Right cardiac atrium (tissue), 5 donors: ENCODE measurements at regions not wholly inside any gene's neighbourhood (a gene's known extent, or its start where the extent isn't known, plus 50 kb on each side); places are given as distances from the start of the nearest gene placed in this dataset.
"Not testable (repeated sequence)": the region's sequence is repeated elsewhere in the genome, so short reads cannot be mapped to it uniquely, and the experiment has no call there.

Source experiments
- ATAC-seq, 2 donors: fragments of 200-7000 bp; cut with Tn5 transposase; one replicate each; pipeline versions ENCODE4 v1.8.0 to v1.9.1; 2020; ENCODE audit warnings: moderate library complexity in 2 of 2, mild to moderate bottlenecking in 1 of 2
- DNase-seq, 3 donors: peaks; one replicate each; pipeline ENCODE4 v3.0.0-alpha.2; 2020
- H3K27ac ChIP-seq: one replicate; pipeline ENCODE4 v1.5.1; 2013; ENCODE audit warnings: mild to moderate bottlenecking, low read length, control low read depth, moderate library complexity
- H3K27me3 ChIP-seq: one replicate; pipeline ENCODE4 v1.6.1; 2013; ENCODE audit not compliant: control insufficient read depth, insufficient read depth
- H3K4me1 ChIP-seq: one replicate; pipeline ENCODE4 v1.6.1; 2013; ENCODE audit warnings: low read length; ENCODE audit not compliant: control insufficient read depth, insufficient read depth
- H3K4me3 ChIP-seq: one replicate; pipeline ENCODE4 v1.5.1; 2013; ENCODE audit warnings: low read length, control low read depth
- H3K9me3 ChIP-seq: one replicate; pipeline ENCODE4 v1.6.1; 2013; ENCODE audit warnings: low read length; ENCODE audit not compliant: control insufficient read depth
- WGBS: extraction: QIAGEN DNeasy Blood & Tissue Kit; methylation state at CpG from one replicate; pipeline ENCODE4 v1.1.7; 2013; 5-methylcytosine and 5-hydroxymethylcytosine counted together
- intact Hi-C, 4 donors: fragments of 100-400 bp; cut with DNase I; formaldehyde crosslinking; loops; one replicate each; pipeline versions ENCODE4 v1.11.0 to v1.14.0; 2022 to 2023
- donor health status: healthy with polysubstance abuse.
- donor health status: DM: no; HTN: yes; CAD: no.
- donor health status: DM: no; HTN: no; CAD: no.
- donor health status: DM: no; HTN: yes; CAD: no; lungs with severe emphysema.
- donor health status: DM: yes; HTN: yes; CAD: no.

DNA sequence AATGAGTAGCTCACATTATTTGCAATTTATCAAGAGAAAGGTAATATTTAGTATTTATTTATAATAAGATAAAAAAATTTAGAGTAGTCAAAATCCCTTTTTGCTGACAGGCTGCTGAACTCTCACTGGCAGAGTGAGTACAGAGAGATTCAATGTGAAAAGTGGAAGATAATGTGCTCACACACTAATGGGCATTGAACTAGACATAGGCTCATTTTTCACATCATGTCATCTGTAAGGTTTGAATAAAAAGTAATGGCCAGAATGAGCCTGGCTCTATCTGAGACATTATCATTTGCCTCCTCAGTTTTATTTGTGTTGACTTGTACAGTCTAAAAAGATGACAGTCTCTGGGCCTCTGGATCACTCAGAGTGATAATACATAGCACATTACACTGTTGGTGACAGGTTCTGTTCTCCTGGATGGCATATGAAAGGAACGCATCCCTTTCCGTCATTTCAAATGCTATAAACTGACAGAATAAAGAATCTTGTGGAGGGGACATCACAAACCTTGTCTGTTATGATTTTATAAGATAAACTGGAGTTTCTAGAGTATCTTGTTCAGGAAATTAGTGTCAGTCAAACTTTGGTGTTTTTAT lies 812.9 kb downstream of the NR4A2 start:
- ATAC-seq (no peak), DNase-seq (no peak)
- no peak overlapping the region for H3K27ac ChIP-seq
- no peaks in the 10 kb centered on the region for H3K27me3 ChIP-seq
- intact Hi-C loops = no loop called here
- no peaks in the 10 kb centered on the region for H3K9me3 ChIP-seq
- H3K4me3 ChIP-seq = no peak overlapping the region
- no peaks in the 10 kb centered on the region for H3K4me1 ChIP-seq
- 64% methylated on average over 2 of the region's 2 CpGs for WGBS

DNA sequence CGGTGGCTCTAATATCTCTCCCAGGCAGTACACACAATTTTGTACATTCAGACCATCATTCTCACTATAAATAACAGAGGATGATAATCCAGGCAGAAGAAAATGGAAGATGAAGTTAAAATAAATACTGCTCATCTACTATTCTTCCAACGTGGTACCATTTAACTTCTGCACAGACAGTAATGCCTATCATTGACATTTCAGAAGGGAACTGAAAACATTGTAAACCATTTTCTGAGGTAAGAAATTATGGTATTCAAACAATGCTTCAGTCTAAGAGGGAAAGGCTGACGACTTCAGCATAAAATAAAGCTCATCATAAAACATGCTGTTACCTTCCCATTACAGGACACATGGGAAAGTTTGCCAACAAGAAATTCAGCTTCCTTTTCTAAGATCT lies 814.4 kb downstream of the NR4A2 start:
- ATAC-seq = no peak
- no peaks in the 10 kb centered on the region for H3K27me3 ChIP-seq
- 54% methylated on average over 3 of the region's 3 CpGs for WGBS
- no peak overlapping the region for H3K4me3 ChIP-seq
- intact Hi-C loops = no loop called here
- no peaks in the 10 kb centered on the region for H3K9me3 ChIP-seq
- DNase-seq = no peak
- H3K27ac ChIP-seq = no peak overlapping the region
- no peaks in the 10 kb centered on the region for H3K4me1 ChIP-seq

DNA sequence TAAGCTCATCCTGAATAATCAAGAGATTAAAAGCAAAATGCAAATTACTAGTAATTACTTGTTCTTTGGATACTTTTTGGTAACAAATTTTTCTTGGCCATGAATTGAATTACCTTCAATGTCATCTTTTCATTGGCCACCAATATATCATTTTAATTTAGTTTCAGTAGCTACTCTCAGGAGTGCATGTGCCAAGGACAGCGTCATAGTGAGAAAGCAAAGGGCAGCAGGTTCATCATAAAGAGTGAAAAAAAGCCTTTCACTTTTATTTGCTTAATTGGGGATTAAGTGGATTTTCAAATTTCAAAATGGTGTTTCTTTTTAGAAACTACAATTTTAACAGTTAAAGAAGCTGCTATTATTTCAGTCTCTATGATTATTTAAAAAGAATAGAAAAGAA lies 815.2 kb downstream of the NR4A2 start:
- intact Hi-C loops = no loop called here
- ATAC-seq (no peak), DNase-seq (no peak)
- WGBS = 72% methylated on average over 1 of the region's 1 CpG
- Histone ChIP-seq H3K9me3 (no peaks in the 10 kb centered on the region), H3K27me3 (no peaks in the 10 kb centered on the region), H3K27ac (no peak overlapping the region), H3K4me1 (no peaks in the 10 kb centered on the region), H3K4me3 (no peak overlapping the region)

DNA sequence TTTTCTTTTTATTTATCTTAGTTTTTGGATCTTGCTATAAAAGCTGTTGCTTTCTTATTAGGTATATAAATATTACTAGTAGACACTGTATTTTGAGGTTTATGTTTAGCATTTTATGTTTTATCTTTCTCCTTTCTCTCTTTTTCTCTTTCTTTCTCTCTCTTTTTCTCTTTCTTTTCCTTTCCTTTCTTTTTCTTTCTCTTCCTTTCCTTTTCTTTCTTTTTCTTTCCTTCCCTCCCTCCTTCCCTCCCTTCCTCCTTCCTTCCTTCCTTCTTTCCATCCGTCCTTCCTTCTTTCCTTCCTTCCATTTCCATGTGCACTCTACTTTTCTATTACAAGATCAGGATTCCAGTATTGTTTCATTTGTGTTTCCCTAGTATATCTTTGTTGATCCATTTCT lies 814.8 kb downstream of the KCNJ3 start:
- intact Hi-C loops = no loop called here
- Histone ChIP-seq H3K27ac (no peak overlapping the region), H3K4me1 (no peaks in the 10 kb centered on the region), H3K27me3 (no peaks in the 10 kb centered on the region), H3K4me3 (no peak overlapping the region), H3K9me3 (no peaks in the 10 kb centered on the region)
- 67% methylated on average over 1 of the region's 1 CpG for WGBS
- no peak for ATAC-seq
- DNase-seq = no peak

DNA sequence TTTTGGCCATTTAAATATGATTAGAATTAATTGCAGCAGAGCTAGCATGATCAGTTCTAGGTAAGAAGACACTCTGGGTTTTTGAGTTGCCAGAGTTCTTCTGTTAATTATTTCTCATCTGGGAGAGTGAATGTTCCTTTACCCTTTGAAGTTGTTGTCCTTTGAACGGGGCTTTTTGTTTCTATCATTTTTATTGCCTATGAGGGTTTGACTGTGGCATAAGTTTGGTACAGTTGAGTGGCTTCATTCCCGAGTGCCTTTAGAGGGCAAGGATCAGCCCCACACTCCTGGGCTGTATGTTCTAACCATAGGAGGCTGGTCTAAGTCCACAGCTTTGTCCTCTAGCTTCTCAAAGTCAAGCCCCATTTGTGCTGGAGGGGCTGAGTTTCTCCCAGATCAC lies 804.3 kb downstream of the KCNJ3 start:
- Histone ChIP-seq H3K9me3 (no peaks in the 10 kb centered on the region), H3K4me3 (no peak overlapping the region), H3K4me1 (no peaks in the 10 kb centered on the region), H3K27me3 (no peaks in the 10 kb centered on the region), H3K27ac (no peak overlapping the region)
- DNase-seq (no peak), ATAC-seq (no peak)
- WGBS = 66% methylated on average over 2 of the region's 2 CpGs
- intact Hi-C loops = no loop called here

DNA sequence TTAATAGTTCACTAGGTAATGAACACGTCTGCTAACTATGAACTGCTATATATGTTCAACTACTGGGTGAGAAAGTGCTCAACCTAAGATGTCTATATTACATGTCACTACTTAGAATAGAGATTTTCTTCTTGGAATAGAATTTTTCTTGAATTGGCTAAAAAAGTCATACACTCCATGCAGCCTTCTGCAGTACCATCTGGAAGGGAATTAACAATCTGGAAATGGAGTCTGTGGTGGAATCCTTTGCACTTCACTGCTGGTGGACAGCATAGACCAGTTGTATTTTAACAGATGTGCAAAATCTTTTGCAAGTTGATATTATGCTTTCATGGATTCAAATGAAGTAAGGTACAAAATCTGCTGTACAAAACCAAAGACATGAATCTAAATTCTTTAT lies 799.6 kb downstream of the KCNJ3 start:
- intact Hi-C loops = no loop called here
- WGBS = 69% methylated on average over 1 of the region's 1 CpG

DNA sequence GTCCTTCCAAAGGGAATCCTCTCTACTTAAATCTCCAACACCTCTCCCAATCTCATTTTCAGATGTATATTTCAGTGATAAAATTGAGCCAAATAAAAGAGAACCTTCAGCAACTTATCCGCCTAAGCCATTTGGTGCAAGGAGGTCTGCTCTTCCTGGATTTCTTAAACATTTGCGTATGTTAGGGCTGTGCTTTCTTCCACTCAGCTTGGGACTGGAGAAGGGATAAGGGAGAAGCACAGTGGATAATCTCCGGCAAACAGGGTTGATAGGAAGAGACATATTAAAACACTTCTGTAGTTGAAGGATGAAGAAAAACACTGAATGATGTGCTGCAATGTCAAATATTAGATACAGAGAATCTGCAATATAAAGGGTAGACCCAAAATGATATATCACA lies 796.2 kb downstream of the KCNJ3 start:
- ATAC-seq (no peak), DNase-seq (no peak)
- Histone ChIP-seq H3K27me3 (no peaks in the 10 kb centered on the region), H3K9me3 (no peaks in the 10 kb centered on the region), H3K4me3 (no peak overlapping the region), H3K27ac (no peak overlapping the region), H3K4me1 (no peaks in the 10 kb centered on the region)
- 49% methylated on average over 3 of the region's 3 CpGs for WGBS
- intact Hi-C loops = no loop called here

More for the DNA sequence above, 799.6 kb downstream of the KCNJ3 start:
- Histone ChIP-seq H3K4me3 (no peak overlapping the region), H3K27ac (no peak overlapping the region), H3K9me3 (no peaks in the 10 kb centered on the region), H3K4me1 (no peaks in the 10 kb centered on the region), H3K27me3 (no peaks in the 10 kb centered on the region)
- ATAC-seq (no peak), DNase-seq (no peak)

DNA sequence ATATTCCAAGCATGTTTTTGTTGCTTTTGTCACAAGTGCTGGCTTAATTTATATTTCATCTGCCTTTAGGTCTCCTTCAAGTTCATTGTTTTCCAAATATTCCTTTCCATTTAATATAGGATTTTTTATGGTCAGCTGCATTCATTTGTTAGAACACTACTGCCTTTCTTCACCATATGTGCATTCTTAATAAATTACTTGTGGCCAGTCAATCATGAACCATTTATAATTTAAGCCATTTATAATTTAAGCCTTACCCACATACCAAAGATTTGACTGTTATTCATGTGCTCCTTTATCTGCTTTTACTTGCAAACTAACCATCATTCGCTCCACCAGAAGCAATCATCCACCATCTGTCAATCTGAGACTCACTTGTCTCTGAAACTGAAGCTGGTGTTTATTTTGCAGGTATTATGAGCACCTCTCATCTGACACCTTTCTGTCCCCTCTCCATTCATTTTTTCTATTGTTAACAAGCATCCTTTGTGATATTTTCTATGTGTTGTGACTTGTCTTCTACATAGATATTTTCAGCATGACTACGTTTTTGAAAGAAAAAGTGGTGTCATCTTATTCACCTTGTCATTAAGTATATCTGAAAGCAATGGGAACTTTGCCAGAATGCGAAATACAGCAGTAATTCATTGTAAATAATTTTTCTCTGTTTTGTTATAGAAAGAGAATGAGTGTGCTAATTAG lies 786.8 kb downstream of the KCNJ3 start:
- Histone ChIP-seq H3K4me3 (no peak overlapping the region), H3K27me3 (no peaks in the 10 kb centered on the region), H3K9me3 (no peaks in the 10 kb centered on the region), H3K4me1 (no peaks in the 10 kb centered on the region), H3K27ac (no peak overlapping the region)
- ATAC-seq = no peak
- no peak for DNase-seq
- intact Hi-C loops = no loop called here
- WGBS = 68% methylated on average over 3 of the region's 3 CpGs

DNA sequence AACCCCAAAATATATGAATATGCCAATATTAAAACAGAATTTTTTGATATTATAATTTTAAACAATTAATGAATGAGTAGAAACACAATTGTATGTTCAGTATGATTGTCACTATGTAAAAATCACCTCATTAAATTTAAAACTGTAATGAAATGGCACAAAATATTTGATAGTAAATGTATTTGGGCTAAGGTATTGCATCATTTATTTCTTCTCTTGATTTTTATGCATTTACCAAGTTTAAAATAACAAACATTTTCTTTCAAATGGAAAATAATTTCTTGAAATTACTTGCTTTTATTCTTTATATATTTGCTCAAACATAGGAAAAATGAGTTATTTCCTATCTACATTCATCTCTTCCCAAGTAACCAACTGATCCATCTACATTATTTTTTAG lies 782.6 kb downstream of the KCNJ3 start:
- Histone ChIP-seq H3K4me3 (no peak overlapping the region), H3K4me1 (no peaks in the 10 kb centered on the region), H3K27ac (no peak overlapping the region), H3K9me3 (no peaks in the 10 kb centered on the region), H3K27me3 (no peaks in the 10 kb centered on the region)
- ATAC-seq = no peak
- DNase-seq = no peak
- intact Hi-C loops = no loop called here

DNA sequence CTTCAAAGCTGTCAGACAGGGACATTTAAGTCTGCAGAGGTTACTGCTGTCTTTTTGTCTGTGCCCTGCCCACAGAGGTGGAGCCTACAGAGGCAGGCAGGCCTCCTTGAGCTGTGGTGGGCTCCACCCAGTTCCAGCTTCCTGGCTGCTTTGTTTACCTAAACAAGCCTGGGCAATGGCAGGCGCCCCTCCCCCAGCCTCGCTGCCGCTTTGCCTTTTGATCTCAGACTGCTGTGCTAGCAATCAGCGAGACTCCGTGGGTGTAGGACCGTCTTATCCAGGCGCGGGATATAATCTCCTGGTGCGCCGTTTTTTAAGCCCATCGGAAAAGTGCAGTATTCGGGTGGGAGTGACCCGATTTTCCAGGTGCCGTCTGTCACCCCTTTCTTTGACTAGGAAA lies 773.5 kb downstream of the KCNJ3 start:
- H3K4me1 ChIP-seq, H3K9me3 ChIP-seq, H3K4me3 ChIP-seq, DNase-seq, intact Hi-C loops, H3K27me3 ChIP-seq, ATAC-seq, H3K27ac ChIP-seq: not testable (repeated sequence)
- WGBS = 87% methylated on average over 13 of the region's 14 CpGs

DNA sequence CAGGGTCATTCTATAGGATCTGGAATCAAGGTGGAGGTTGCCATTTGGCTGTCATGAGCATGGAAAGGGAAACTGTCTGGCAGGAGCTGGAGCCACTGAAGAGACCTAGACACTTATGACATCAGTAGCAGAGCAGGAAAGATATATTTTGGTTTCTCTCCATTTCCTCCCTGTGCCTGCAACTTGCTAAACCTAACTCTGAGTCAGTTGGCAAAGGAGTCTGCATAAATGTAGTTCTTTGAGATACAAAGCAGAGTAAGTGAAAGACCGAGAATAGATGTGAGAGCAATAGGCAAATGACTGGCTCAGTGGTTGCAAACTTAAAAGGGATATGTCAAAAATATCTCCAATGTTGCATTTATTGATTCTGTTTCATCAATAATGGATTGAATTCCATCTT lies 757.7 kb downstream of the KCNJ3 start:
- 59% methylated on average over 1 of the region's 1 CpG for WGBS
- Histone ChIP-seq H3K4me3 (no peak overlapping the region), H3K27me3 (no peaks in the 10 kb centered on the region), H3K4me1 (no peaks in the 10 kb centered on the region), H3K27ac (no peak overlapping the region), H3K9me3 (no peaks in the 10 kb centered on the region)
- intact Hi-C loops = no loop called here
- no peak for DNase-seq
- ATAC-seq = no peak
